Endodermal cell (in vitro differentiated cells): ENCODE measurements at regions not wholly inside any gene's neighbourhood (a gene's known extent, or its start where the extent isn't known, plus 50 kb on each side); places are given as distances from the start of the nearest gene placed in this dataset.

Source experiments
- DNase-seq: peaks from one replicate; pipeline ENCODE4 v3.0.0-alpha.2; 2017
- H3K27ac ChIP-seq: 2 replicates; pipeline ENCODE4 v1.5.1; 2013; ENCODE audit warnings: mild to moderate bottlenecking, low read depth, low read length, moderate library complexity
- H3K27me3 ChIP-seq: 2 replicates; pipeline ENCODE4 v1.6.1; 2013; ENCODE audit warnings: mild to moderate bottlenecking, low read length, moderate library complexity; ENCODE audit not compliant: insufficient read depth, control insufficient read depth, poor library complexity, severe bottlenecking
- H3K36me3 ChIP-seq: 2 replicates; pipeline ENCODE4 v1.7.0; 2013; ENCODE audit warnings: mild to moderate bottlenecking, low read length, moderate library complexity; ENCODE audit not compliant: control insufficient read depth, insufficient read depth
- H3K4me1 ChIP-seq: one replicate; pipeline ENCODE4 v1.7.0; 2013; ENCODE audit warnings: low read length; ENCODE audit not compliant: control insufficient read depth, insufficient read depth
- H3K4me3 ChIP-seq: 2 replicates; pipeline ENCODE4 v1.5.1; 2013; ENCODE audit warnings: mild to moderate bottlenecking, low read length, moderate library complexity
- H3K9ac ChIP-seq: 2 replicates; pipeline ENCODE4 v1.6.1; 2013; ENCODE audit warnings: mild to moderate bottlenecking, low read length, moderate library complexity; ENCODE audit not compliant: poor library complexity, severe bottlenecking; ENCODE audit errors: extremely low read depth
- H3K9me3 ChIP-seq: 2 replicates; pipeline ENCODE4 v1.6.1; 2013; ENCODE audit warnings: mild to moderate bottlenecking, low read length, moderate library complexity; ENCODE audit not compliant: control insufficient read depth
- H3K27ac Mint-ChIP-seq: 2 replicates; pipeline ENCODE4 v1.8.0; 2020; ENCODE audit warnings: mixed read lengths
- H3K27me3 Mint-ChIP-seq: 2 replicates; pipeline ENCODE4 v1.8.0; 2021; ENCODE audit warnings: mild to moderate bottlenecking, mixed read lengths; ENCODE audit not compliant: insufficient read depth
- H3K36me3 Mint-ChIP-seq: 2 replicates; pipeline ENCODE4 v1.8.0; 2020; ENCODE audit warnings: low read depth, mixed read lengths
- H3K4me1 Mint-ChIP-seq: 2 replicates; pipeline ENCODE4 v1.8.0; 2020; ENCODE audit warnings: mixed read lengths
- H3K4me3 Mint-ChIP-seq: 2 replicates; pipeline ENCODE4 v1.8.0; 2020; ENCODE audit warnings: mild to moderate bottlenecking, moderate library complexity, mixed read lengths
- H3K9me3 Mint-ChIP-seq: 2 replicates; pipeline ENCODE4 v1.8.0; 2020; ENCODE audit warnings: mild to moderate bottlenecking, mixed read lengths
- CTCF ChIP-seq: fragments of 200-600 bp; sonication (generic); conservative IDR thresholded peaks from 2 replicates; pipeline ENCODE4 v1.5.0; 2021; ENCODE audit warnings: antibody characterized with exemption, mild to moderate bottlenecking
- WGBS, 2 experiments: methylation state at CpG; one replicate each; pipeline versions ENCODE4 v1.1.5 to v1.1.7; 2013; ENCODE audit warnings: missing lambda C conversion rate in 2 of 2, mixed read lengths in 1 of 2; ENCODE audit not compliant: insufficient coverage in 1 of 2, insufficient read length in 1 of 2; 5-methylcytosine and 5-hydroxymethylcytosine counted together

DNA sequence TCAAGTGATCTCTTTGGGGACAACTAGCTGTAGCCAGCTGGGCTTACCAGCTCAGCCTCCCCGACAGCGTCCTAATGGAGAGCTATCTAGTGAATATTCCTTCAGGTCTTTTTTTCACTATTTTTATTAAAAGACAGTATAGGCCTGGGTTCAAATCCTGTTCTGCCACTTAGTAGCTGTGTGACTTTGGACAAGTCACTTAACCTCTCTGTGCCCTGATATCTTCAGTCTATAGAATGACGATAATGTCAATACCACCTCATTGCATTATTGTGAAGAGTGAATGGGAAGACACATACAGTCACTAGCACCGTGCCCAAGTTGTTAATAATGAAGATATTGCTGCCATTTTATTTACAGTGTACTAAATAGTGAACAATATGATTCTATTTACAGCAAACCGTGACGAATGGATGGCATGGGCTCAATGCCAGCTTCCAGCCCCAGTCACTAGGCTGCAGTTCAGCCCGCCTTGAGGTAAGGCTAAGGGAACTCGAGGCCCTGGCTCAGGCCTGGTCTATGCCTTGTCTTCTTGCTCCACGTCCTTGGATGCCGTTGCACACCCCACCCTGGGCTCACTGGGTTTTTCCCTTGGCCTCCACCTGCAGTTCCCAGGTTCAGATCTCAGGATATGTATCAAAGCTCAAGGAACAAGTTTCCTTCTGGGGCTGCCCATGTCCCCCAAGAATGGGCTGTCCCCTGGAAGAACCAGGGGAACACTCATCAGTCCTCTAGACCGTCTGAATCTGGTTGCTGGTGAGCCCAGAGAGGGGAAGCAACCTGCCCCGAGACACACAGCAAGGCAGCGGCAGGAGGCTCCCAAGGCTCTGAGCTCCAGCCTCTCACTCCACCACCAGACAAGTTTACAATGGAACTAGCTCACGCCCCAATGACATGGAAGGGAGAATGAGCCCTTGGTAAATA, 95.4 kb upstream of the TNRC6C start:
- Mint-ChIP-seq H3K27me3 (peaks cover 10% of the 10 kb centered on the region), H3K4me3 (no peak overlapping the region), H3K4me1 (no peaks in the 10 kb centered on the region), H3K36me3 (no peaks in the 10 kb centered on the region), H3K9me3 (no peaks in the 10 kb centered on the region), H3K27ac (no peak overlapping the region)
- DNase-seq: no peak
- WGBS, 2 experiments: 95 to 96% methylated on average over 11 to 14 of the region's 14 CpGs
- H3K9me3 ChIP-seq: no peaks in the 10 kb centered on the region
- no peaks in the 10 kb centered on the region for H3K27me3 ChIP-seq
- H3K4me3 ChIP-seq: no peak overlapping the region
- no peak overlapping the region for H3K27ac ChIP-seq
- no peak overlapping the region for H3K9ac ChIP-seq
- no peaks in the 10 kb centered on the region for H3K36me3 ChIP-seq
- no peak for TF ChIP-seq CTCF
- H3K4me1 ChIP-seq: no peaks in the 10 kb centered on the region

DNA sequence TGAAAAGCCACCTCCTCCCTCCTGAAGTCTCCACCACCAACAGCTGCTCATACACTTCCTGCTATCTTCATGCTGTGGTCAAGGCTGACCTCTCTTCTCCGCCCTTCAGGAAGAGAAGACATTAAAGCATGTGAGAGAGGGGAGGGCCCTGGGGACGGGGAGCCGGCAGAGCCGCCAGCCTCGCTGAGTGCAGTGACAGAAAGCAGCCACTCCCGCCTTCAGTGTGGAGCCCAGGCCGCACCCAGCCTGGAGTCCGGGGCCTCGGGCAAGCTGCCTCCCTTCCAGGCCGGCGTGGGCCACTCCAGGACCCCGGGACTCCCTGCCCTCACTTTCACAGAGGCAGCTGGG, 94.7 kb upstream of the TNRC6C start:
- Histone ChIP-seq H3K4me1 (no peaks in the 10 kb centered on the region), H3K27ac (no peak overlapping the region), H3K36me3 (no peaks in the 10 kb centered on the region), H3K9me3 (no peaks in the 10 kb centered on the region), H3K9ac (no peak overlapping the region), H3K4me3 (no peak overlapping the region), H3K27me3 (no peaks in the 10 kb centered on the region)
- H3K4me3 Mint-ChIP-seq: no peak overlapping the region
- H3K9me3 Mint-ChIP-seq: no peaks in the 10 kb centered on the region
- H3K27me3 Mint-ChIP-seq: peaks cover 8% of the 10 kb centered on the region
- no peaks in the 10 kb centered on the region for H3K36me3 Mint-ChIP-seq
- no peak for TF ChIP-seq CTCF
- no peaks in the 10 kb centered on the region for H3K4me1 Mint-ChIP-seq
- H3K27ac Mint-ChIP-seq: no peak overlapping the region
- WGBS, 2 experiments: 84 to 90% methylated on average over 7 to 12 of the region's 12 CpGs
- DNase-seq: peak; percentile 66

- Mint-ChIP-seq H3K27ac (no peak overlapping the region), H3K27me3 (peaks cover 4% of the 10 kb centered on the region), H3K4me3 (no peak overlapping the region), H3K36me3 (no peaks in the 10 kb centered on the region), H3K4me1 (no peaks in the 10 kb centered on the region), H3K9me3 (no peaks in the 10 kb centered on the region)
- Histone ChIP-seq H3K27me3 (no peaks in the 10 kb centered on the region), H3K4me1 (no peaks in the 10 kb centered on the region), H3K9me3 (no peaks in the 10 kb centered on the region), H3K9ac (no peak overlapping the region), H3K36me3 (no peaks in the 10 kb centered on the region), H3K27ac (peak overlapping the region; percentile 34), H3K4me3 (no peak overlapping the region)
- TF ChIP-seq CTCF: no peak
- no peak for DNase-seq
- 92 to 96% methylated on average over 12 to 21 of the region's 21 CpGs for WGBS, 2 experiments
Observed at GRCh38 chr17:77864234-77865111, 94.0 kb upstream of the TNRC6C start.
